ENCODE measurements at regions not wholly inside any gene's neighbourhood (a gene's known extent, or its start where the extent isn't known, plus 50 kb on each side); places are given as distances from the start of the nearest gene placed in this dataset.

- no peak overlapping the region for H3K4me3 ChIP-seq (replicated peaks; ENCODE audit: low read depth, low read length)
- TF ChIP-seq, protein P1, sequence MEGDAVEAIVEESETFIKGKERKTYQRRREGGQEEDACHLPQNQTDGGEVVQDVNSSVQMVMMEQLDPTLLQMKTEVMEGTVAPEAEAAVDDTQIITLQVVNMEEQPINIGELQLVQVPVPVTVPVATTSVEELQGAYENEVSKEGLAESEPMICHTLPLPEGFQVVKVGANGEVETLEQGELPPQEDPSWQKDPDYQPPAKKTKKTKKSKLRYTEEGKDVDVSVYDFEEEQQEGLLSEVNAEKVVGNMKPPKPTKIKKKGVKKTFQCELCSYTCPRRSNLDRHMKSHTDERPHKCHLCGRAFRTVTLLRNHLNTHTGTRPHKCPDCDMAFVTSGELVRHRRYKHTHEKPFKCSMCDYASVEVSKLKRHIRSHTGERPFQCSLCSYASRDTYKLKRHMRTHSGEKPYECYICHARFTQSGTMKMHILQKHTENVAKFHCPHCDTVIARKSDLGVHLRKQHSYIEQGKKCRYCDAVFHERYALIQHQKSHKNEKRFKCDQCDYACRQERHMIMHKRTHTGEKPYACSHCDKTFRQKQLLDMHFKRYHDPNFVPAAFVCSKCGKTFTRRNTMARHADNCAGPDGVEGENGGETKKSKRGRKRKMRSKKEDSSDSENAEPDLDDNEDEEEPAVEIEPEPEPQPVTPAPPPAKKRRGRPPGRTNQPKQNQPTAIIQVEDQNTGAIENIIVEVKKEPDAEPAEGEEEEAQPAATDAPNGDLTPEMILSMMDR (IDR thresholded peaks at IDR 0.05; ENCODE audit: low read length, missing control alignments) = peak; percentile 76
- peak; percentile 58 for DNase-seq (ENCODE audit: low read depth)
Measured at GRCh38 chr3:5426094-5426883, 238.8 kb downstream of the EDEM1 start.

DNA sequence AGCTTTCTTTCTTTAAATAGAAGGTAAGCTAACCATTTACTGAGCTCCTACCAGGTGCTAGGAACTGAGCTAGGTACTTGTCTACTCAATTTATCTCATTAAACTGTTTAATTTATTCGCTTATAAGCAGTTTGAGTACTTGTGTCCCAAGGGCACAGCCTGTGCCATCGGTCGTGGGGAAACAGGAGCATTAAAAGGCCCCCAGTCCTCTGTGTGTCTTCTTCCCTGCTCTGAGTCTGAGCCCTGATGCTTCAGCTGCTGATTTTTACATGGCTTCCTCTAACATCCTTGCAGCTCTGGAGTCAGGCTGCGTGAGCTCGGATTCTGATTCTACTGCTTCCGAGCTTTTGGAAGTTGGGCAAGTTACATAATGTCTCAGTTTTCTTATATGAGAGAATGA, 239.5 kb downstream of the EDEM1 start:
- TF ChIP-seq, protein P1 (IDR thresholded peaks at IDR 0.05; ENCODE audit: low read length, missing control alignments) = no peak
- no peak overlapping the region for H3K4me3 ChIP-seq (replicated peaks; ENCODE audit: low read depth, low read length)
- no peak for DNase-seq (ENCODE audit: low read depth)

DNA sequence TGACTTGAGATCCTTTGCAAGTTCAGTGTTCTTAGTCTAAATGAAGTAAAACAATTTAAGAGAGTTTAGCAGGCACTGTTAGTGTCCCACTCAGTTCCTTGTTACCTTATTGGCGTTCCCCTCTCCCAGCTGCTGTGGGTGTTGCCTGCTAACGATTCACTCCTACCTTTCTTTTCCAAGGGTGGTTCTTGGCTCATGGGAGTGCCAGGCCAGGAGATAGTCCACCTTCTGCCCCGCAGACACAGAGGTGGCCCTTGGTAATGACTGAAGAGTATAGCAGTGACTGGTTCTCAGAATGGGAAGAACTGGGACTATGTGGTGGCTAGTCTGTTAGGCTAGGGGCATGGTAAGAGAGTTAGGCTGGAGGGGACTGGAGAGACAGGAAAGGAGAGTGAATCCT, 240.4 kb downstream of the EDEM1 start:
- TF ChIP-seq, protein P1 (IDR thresholded peaks at IDR 0.05; ENCODE audit: low read length, missing control alignments) = no peak
- DNase-seq (ENCODE audit: low read depth) = no peak
- H3K4me3 ChIP-seq (replicated peaks; ENCODE audit: low read depth, low read length) = no peak overlapping the region

DNA sequence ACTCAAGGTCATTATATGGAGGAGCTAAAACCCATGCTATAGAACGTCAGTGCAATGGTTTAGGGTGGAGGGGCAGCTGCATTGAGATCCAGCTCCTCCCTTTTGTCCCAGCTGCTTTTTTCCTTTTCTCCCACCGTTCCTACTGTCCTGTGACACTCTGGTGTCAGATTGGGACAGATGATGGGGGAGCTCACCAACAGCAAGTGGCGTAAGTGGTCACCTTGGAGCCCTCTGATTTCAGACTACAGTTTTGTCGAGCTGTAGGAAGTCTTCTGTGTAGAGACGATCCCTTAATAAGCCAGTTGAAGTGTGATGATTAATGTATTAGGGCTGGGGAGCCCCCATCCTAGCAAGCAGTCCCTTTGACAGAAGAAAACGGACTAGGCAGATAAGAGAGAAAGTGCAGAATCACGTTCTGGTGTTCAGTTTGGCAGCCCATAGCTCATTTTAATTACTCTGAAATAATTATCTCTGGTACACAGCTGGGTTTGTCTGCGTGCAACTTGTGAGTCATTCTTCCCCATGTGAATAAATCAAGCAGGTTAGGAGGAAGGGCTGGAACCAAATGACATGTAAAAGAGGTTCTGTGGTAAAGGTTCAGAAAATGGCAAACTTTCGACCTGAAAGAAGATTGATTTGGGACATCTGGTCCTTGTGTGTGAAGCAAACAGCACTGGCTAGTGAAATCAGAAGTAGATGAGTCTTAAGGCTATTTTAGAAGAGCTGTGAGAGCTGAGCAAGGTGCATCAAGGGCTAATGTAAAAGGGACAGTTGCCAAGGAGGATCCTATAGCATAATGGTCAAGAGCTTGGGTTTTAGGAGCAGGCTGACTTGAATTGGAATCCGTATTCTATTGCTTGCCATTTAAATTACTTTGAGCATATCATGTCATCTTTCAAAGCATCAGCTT, 241.4 kb downstream of the EDEM1 start:
- TF ChIP-seq, protein P1 (IDR thresholded peaks at IDR 0.05; ENCODE audit: low read length, missing control alignments) = no peak
- no peak overlapping the region for H3K4me3 ChIP-seq (replicated peaks; ENCODE audit: low read depth, low read length)
- DNase-seq (ENCODE audit: low read depth) = no peak

GRCh38 chr3:5429517-5429890, 242.0 kb downstream of the EDEM1 start:
- DNase-seq (ENCODE audit: low read depth) = no peak
- TF ChIP-seq, protein P1 (IDR thresholded peaks at IDR 0.05; ENCODE audit: low read length, missing control alignments) = no peak
- no peak overlapping the region for H3K4me3 ChIP-seq (replicated peaks; ENCODE audit: low read depth, low read length)

GRCh38 chr3:5430701-5431100, 243.2 kb downstream of the EDEM1 start:
- TF ChIP-seq, protein P1 (IDR thresholded peaks at IDR 0.05; ENCODE audit: low read length, missing control alignments) = no peak
- no peak overlapping the region for H3K4me3 ChIP-seq (replicated peaks; ENCODE audit: low read depth, low read length)
- no peak for DNase-seq (ENCODE audit: low read depth)
